Thymus (tissue), 11 donors: ENCODE measurements at regions not wholly inside any gene's neighbourhood (a gene's known extent, or its start where the extent isn't known, plus 50 kb on each side); places are given as distances from the start of the nearest gene placed in this dataset.

Source experiments
- DNase-seq, 9 donors: peaks; one replicate each; pipeline ENCODE4 v3.0.0-alpha.2; 2013; ENCODE audit warnings: low spot score in 9 of 9, low read depth in 6 of 9, missing footprints in 1 of 9
- H3K27ac ChIP-seq, 2 donors: one replicate each; pipeline ENCODE4 v1.5.1; 2013; ENCODE audit warnings: control low read depth in 1 of 2, low read depth in 1 of 2, low read length in 1 of 2, mild to moderate bottlenecking in 1 of 2, moderate library complexity in 1 of 2
- H3K27me3 ChIP-seq, 2 donors: one replicate each; pipeline ENCODE4 v1.5.1; 2013; ENCODE audit warnings: low read length in 1 of 2; ENCODE audit not compliant: control insufficient read depth in 2 of 2, insufficient read depth in 1 of 2
- H3K36me3 ChIP-seq, 2 donors: one replicate each; pipeline ENCODE4 v1.5.1; 2013; ENCODE audit warnings: low read length in 1 of 2, mild to moderate bottlenecking in 1 of 2, moderate library complexity in 1 of 2; ENCODE audit not compliant: control insufficient read depth in 2 of 2, insufficient read depth in 2 of 2
- H3K4me1 ChIP-seq, 2 donors: one replicate each; pipeline ENCODE4 v1.5.1; 2013; ENCODE audit warnings: low read length in 2 of 2; ENCODE audit not compliant: control insufficient read depth in 2 of 2, insufficient read depth in 2 of 2
- H3K4me3 ChIP-seq, 2 donors: one replicate each; pipeline ENCODE4 v1.5.1; 2013; ENCODE audit warnings: low read length in 2 of 2, control low read depth in 1 of 2, mild to moderate bottlenecking in 1 of 2
- H3K9me3 ChIP-seq, 2 donors: one replicate each; pipeline ENCODE4 v1.5.1; 2013; ENCODE audit warnings: low read length in 1 of 2, mild to moderate bottlenecking in 1 of 2; ENCODE audit not compliant: control insufficient read depth in 2 of 2, insufficient read depth in 1 of 2
- WGBS: extraction: QIAGEN DNeasy Blood & Tissue Kit; methylation state at CpG from one replicate; pipeline ENCODE4 v1.1.7; 2013; 5-methylcytosine and 5-hydroxymethylcytosine counted together
- donor health status: healthy.

DNA sequence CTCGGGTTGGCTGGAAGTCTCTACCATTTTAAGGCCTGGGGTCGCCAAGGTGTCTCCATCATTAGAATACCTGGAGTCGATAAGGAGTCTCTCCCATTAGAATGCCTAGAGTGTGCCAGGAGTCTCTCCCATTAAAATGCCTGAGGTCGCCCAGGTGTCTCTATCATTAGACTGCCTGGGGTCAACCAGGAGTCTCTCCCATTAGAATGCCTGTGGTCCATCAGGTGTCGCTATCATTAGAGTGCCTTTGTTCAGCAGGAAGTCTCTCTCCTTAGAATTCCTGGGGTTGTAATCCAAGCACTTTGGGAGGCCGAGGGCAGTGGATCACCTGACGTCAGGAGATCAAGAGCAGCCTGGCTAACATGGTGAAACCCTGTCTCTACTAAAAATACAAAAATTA, 1533.0 kb downstream of the UQCRFS1 start:
- Histone ChIP-seq H3K27me3 (no peaks in the 10 kb centered on the region), H3K9me3 (peaks cover 4 to 10% of the 10 kb centered on the region in 2 donors), H3K27ac (no peak overlapping the region), H3K4me3 (no peak overlapping the region), H3K4me1 (no peaks in the 10 kb centered on the region), H3K36me3 (no peaks in the 10 kb centered on the region)
- 73% methylated on average over 7 of the region's 7 CpGs for WGBS
- no peak for DNase-seq

DNA sequence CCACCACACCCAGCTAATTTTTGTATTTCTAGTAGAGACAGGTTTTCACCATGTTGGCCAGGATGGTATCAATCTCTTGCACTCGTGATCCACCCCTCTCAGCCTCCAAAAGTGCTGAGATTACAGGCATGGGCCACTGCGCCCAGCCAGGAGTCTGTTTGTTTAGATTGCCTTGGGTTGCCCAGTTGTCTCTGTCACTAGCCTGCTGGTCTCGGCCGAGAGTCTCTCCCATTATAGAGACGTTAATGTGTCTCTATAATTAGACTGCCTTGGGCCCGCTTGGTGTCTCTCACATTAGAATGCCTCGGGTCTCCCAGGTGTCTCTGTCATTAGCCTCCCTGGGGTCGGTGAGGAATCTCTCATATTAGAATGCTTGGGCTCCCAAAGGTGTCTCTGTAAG, 1533.6 kb downstream of the UQCRFS1 start:
- DNase-seq = no peak
- Histone ChIP-seq H3K27ac (no peak overlapping the region), H3K27me3 (no peaks in the 10 kb centered on the region), H3K9me3 (peaks cover 4 to 10% of the 10 kb centered on the region in 2 donors), H3K4me1 (no peaks in the 10 kb centered on the region), H3K36me3 (no peaks in the 10 kb centered on the region), H3K4me3 (no peak overlapping the region)
- WGBS = 87% methylated on average over 8 of the region's 8 CpGs

DNA sequence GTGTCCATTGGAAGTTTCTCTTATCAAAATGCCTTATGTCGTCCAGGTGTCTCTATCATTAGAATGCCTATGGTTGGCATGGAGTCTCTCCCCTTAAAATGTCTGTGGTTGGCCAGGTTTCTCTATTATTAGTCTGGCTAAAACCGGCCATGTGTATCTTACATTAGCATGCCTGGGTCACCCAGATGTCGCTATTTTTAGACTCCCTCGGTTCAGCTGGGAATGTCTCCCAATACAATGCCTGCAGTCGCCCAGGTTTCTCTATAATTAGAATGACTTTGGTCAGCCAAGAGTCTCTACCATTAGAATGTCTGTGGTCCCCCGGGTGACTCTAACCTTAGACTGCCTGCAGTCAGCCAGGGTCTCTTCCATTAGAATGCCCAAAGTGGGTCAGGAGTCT, 1536.1 kb downstream of the UQCRFS1 start:
- 74% methylated on average over 6 of the region's 6 CpGs for WGBS
- H3K4me1 ChIP-seq = no peaks in the 10 kb centered on the region
- peaks cover 5 to 16% of the 10 kb centered on the region in 2 donors for H3K9me3 ChIP-seq
- no peak overlapping the region for H3K4me3 ChIP-seq
- no peak overlapping the region for H3K27ac ChIP-seq
- DNase-seq = no peak
- H3K27me3 ChIP-seq = no peaks in the 10 kb centered on the region
- H3K36me3 ChIP-seq = no peaks in the 10 kb centered on the region

DNA sequence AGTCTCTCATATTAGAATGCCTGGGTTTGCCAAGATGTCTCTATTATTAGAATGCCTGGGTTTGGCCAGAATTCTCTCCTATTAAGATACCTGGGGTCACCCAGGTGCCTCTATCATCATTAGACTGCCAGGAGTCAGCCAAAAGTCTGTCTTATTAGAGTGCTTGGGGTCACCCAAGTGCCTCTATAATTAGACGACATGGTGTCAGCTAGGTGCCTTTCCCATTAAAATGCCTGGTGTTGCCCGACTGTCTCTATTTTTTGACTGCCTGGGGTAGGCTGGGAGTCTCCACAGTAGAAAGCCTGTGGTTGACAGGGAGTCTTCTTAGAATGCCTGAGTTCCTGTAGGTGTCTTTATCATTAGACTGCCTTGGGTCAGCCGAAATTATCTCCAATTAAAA, 1536.6 kb downstream of the UQCRFS1 start:
- Histone ChIP-seq H3K4me3 (no peak overlapping the region), H3K27ac (no peak overlapping the region), H3K9me3 (peaks cover 6 to 16% of the 10 kb centered on the region in 2 donors), H3K4me1 (no peaks in the 10 kb centered on the region), H3K36me3 (no peaks in the 10 kb centered on the region), H3K27me3 (no peaks in the 10 kb centered on the region)
- WGBS = 91% methylated on average over 3 of the region's 3 CpGs
- no peak for DNase-seq

DNA sequence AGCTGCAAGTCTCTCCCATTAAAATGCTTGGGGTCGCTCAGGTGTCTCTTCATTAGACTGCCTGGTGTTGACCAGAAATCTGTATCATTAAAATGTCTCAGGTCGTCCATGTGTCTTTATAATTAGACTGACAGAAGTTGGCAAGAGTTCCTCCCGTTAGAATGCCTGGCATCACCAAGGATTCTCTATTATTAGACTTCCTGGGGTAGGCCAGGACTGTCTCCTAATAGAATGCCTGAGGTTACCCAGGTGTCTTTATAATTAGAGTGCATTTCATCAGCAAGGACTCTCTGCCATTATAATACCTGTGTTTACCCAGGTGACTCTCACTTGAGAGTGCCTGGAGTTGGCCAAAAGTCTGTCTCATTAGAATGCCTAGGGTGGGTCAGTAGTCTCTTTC, 1537.2 kb downstream of the UQCRFS1 start:
- Histone ChIP-seq H3K9me3 (peaks cover 7 to 19% of the 10 kb centered on the region in 2 donors), H3K4me3 (no peak overlapping the region), H3K27ac (no peak overlapping the region), H3K36me3 (no peaks in the 10 kb centered on the region), H3K4me1 (no peaks in the 10 kb centered on the region), H3K27me3 (no peaks in the 10 kb centered on the region)
- no peak for DNase-seq
- 48% methylated on average over 3 of the region's 3 CpGs for WGBS

DNA sequence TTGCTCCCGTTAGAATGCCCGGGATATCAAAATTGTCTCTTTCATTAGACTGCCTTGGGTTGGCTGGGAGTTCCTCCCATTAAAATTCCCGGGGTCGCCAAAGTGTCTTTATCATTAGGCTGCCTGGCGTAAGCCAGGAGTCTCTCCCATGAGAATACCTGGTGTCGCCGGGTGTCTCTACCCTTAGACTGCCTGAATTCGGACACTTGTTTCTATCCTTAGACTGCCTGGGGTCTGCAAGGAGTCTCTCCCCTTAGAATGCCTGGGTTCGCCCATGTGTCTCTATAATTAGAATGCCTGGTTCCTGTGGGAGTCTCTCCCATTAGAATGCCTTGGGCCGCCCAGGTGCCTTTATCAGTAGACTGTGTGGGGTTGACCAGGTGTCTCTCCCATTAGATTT, 1538.2 kb downstream of the UQCRFS1 start:
- Histone ChIP-seq H3K27me3 (no peaks in the 10 kb centered on the region), H3K27ac (no peak overlapping the region), H3K36me3 (no peaks in the 10 kb centered on the region), H3K9me3 (peaks cover 9 to 15% of the 10 kb centered on the region in 2 donors), H3K4me3 (no peak overlapping the region), H3K4me1 (no peaks in the 10 kb centered on the region)
- DNase-seq = no peak
- WGBS = 89% methylated on average over 10 of the region's 10 CpGs

DNA sequence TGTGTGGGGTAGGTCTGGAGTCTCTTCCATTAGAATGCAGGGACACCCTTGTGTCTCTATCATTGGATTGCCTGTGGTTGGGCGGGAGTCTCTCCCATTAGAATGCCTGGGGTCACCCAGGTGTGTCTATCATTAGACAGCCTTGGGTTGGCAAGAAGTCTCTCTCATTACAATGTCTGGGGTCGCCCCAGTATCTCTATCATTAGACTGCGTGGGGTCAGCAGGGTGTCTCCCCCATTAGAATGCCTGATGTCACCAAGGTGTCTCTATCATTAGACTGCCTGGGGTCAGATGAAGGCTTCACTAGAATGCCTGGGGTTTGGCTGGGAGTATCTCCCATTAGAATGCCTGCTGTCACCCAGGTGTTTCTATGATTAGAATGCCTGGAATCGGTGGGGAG, 1539.0 kb downstream of the UQCRFS1 start:
- Histone ChIP-seq H3K27me3 (no peaks in the 10 kb centered on the region), H3K9me3 (peaks cover 9 to 10% of the 10 kb centered on the region in 2 donors), H3K4me1 (no peaks in the 10 kb centered on the region), H3K27ac (no peak overlapping the region), H3K36me3 (no peaks in the 10 kb centered on the region), H3K4me3 (no peak overlapping the region)
- WGBS = 58% methylated on average over 4 of the region's 4 CpGs
- no peak for DNase-seq

DNA sequence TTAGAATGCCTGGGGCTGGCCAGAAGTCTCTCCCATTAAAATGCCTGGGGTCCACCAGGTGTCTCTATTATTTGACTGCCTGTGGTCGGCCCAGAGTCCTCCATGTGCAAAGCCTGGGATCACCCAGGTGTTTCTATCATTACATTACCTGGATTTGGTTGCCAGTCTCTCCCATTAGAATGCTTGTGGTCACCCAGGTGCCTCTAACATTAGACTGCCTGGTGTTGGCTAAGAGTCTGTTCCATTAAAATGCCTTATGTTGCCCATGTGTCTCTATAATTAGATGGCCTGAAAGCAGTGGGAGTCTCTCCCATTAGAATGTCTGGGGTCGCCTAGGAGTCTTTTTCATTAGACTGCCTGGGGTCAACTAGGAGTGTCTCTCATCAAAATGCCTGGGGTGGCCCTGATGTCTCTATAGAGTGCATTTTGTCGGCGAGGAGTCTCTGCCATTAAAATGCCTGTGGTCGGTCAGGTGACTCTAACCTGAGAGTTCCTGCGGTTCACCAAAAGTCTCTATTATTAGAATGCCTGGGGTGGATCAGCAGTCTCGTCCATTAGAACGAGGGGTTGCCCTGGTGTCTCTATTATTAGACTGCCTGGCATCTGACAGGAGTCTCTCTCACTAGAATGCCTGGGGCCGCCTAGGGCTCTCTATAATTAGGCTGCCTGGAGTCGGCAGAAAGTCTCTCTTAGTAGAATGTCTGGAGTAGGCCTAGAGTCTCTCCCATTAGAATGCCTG, 1540.5 kb downstream of the UQCRFS1 start:
- H3K9me3 ChIP-seq = peaks cover 9 to 10% of the 10 kb centered on the region in 2 donors
- DNase-seq = no peak
- whole genome bisulfite sequencing = 74% methylated on average over 10 of the region's 10 CpGs
- H3K4me3 ChIP-seq = no peak overlapping the region
- no peaks in the 10 kb centered on the region for H3K36me3 ChIP-seq
- H3K27ac ChIP-seq = no peak overlapping the region
- no peaks in the 10 kb centered on the region for H3K27me3 ChIP-seq
- no peaks in the 10 kb centered on the region for H3K4me1 ChIP-seq

DNA sequence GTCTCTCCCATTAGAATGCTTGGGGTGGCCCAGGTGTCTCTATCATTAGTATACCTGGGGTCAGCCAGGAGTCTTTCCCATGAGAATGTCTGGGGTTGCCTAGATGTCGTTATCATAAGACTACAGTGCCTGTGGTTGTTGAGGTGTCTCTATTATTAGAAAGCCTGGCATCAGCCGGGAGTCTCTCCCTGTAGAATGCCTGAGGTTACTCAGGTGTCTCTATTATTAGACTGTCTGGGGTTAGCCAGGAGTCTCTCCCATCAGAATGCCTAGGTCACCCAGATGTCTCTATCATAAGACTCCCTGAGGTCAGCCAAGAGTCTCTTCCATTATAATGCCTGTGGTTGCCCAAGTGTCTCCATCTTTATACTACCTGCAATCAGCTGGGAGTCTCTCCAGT, 1541.1 kb downstream of the UQCRFS1 start:
- no peaks in the 10 kb centered on the region for H3K27me3 ChIP-seq
- WGBS = 59% methylated on average over 2 of the region's 2 CpGs
- H3K36me3 ChIP-seq = no peaks in the 10 kb centered on the region
- no peak for DNase-seq
- peaks cover 9 to 10% of the 10 kb centered on the region in 2 donors for H3K9me3 ChIP-seq
- H3K4me3 ChIP-seq = no peak overlapping the region
- no peak overlapping the region for H3K27ac ChIP-seq
- H3K4me1 ChIP-seq = no peaks in the 10 kb centered on the region
